Medulla oblongata (tissue), 1 donor: ENCODE measurements at regions not wholly inside any gene's neighbourhood (a gene's known extent, or its start where the extent isn't known, plus 50 kb on each side); places are given as distances from the start of the nearest gene placed in this dataset.

ENCODE experiments used
- DNase-seq: peaks from one replicate; pipeline ENCODE4 v3.0.0-alpha.2; 2015; ENCODE audit errors: extremely low spot score

GRCh38 chr6:147715035-147715434 is 206.5 kb downstream of the SAMD5 start:
- DNase-seq: peak; percentile 21

- DNase-seq: no peak
Measured at GRCh38 chr6:147716434-147716833, 207.9 kb downstream of the SAMD5 start.

GRCh38 chr6:147717991-147718390 is 209.5 kb downstream of the SAMD5 start:
- no peak for DNase-seq

- no peak for DNase-seq
Measured at GRCh38 chr6:147722158-147722557, 213.7 kb downstream of the SAMD5 start.

GRCh38 chr6:147724454-147724853 is 216.0 kb downstream of the SAMD5 start:
- DNase-seq: no peak

- no peak for DNase-seq
Measured at GRCh38 chr6:147726342-147726741, 217.9 kb downstream of the SAMD5 start.

GRCh38 chr6:147728903-147729302 is 220.4 kb downstream of the SAMD5 start:
- no peak for DNase-seq

DNA sequence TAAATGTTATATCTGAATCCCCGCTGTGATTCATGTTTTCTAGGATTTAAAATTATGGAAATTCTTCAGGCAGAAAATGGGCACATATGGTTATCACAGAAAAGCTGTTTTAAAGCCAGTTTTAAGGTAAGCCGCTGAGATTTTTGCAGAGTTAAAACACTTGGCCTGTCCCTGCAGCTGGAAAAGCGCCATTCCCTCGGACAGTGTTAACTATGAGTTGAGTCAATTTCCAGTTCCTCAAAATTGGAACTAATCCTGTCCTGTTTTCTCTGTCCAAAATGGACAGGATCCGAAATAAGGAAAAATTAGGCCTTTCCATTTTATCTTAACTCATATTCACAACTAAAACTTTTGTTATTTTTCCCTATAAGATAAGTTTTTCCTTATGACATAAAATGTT is 225.2 kb downstream of the SAMD5 start:
- DNase-seq: no peak

DNA sequence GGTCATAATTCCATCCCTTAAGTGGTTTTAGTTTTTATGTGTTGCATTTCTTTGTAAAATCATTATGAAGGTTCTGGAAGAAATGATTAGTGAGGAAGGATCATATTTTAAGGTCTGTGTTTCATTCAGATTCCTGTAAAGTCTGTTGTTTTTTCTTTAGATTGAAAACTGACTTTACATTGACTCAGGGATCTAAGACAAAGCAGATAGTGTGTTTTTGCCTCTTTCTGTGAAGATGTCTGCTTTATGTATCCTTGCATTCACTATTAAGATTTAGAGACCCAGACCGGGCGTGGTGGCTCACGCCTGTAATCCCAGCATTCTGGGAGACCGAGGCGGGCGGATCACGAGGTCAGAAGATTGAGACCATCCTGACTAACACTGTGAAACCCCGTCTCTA is 225.7 kb downstream of the SAMD5 start:
- DNase-seq: no peak

DNA sequence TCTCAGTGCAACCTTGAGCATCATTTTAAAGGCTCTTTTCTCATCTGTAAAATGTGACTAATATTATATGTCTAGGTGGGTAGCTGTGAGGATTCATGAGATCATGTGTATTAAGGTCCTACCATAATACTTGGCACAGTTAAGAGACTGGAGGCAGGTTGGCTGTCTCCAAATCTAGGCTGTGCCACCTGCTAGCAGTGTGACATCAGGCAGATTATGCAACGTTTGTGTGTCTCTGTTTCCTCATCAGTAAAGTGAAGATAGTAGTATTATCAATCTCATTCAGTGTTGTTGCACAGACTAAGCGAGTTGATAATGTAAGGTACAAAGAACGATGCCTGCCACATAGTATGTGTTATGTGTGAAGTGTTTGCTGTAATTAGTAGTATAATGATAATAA is 227.4 kb downstream of the SAMD5 start:
- no peak for DNase-seq

DNA sequence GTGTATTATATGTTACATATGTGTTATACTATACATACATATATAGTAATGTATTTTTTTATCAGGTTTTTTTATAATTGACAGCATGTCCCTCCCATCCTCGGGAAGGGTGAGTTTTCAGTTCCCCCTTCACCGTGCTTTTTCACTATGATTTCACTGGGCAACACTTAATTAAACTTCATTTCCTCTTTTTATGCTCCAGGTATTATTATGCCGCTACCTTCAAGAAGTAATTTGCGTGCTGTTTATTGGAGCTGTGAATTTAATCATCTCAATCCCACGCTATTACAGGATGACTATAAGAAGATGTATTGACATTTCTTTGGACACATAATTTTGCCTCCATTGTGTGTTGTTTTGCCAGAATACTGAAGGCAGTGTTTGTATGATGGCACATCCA is 228.6 kb downstream of the SAMD5 start:
- DNase-seq: no peak

DNA sequence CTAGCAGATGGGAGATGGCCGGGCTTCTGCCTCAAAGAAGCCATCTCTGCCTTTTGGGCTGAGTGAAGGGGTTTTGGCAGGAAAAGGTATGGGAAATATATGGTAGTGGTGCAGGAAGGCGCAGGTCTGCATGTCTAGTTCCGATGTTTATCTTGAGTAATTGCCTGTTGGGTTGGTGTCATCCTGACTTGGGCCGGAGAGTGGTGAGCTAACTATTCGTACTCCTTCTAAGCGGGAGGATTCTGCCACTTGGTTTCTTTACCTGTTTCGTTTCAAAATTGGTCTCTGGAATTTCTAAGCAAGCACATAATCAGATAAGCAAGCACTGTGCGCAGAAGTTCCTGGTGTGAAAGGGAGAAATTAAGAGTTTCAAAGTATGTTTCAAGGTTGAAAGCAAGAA is 229.6 kb downstream of the SAMD5 start:
- no peak for DNase-seq

DNA sequence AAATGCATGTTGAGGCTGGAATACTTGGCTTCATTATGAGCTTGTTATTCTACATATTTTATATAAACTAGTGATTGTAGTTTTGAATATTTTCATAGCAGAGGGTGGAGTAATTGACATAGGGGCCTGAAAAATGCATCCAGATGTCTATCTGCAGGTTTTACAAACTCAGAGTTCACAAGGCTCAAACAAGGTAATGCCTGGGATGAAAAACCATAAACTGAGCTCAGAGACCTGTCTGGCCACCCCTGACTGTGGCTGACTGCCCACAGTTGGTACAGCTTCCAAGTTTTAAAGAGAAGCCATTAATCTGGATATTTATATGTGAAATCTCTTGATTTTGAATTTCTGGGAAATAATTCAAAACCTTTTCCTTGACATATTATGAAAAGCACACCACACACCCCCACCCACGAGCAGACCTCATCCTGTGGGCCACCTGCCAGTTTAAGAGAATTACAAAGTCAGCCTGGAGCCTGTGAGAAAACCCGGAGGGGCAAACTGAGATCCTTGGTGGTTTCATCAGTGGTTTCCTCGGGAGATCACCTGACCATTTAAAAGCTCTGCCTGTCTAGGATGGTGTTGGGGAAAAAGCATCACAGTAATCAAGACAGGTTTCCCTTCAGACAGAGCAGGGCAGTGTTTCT is 230.1 kb downstream of the SAMD5 start:
- DNase-seq: no peak

DNA sequence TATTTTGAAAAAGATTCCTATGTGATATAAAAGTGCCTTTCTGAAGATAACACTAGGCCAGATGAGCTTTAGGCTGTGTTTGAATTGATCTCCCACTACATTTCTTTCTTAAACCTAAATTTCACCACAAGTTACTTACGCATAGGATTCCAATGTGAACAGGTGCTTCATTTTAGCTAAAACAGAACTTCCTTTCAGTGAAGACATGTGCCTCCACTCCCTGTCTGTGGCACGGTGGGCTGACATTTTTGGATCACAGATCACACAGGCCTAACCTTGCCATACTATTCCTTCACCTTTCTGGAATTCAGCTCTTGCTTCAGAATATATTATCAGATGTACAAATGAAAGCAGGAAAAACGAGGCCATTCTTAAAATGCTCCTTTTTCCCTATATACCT is 231.8 kb downstream of the SAMD5 start:
- no peak for DNase-seq

DNA sequence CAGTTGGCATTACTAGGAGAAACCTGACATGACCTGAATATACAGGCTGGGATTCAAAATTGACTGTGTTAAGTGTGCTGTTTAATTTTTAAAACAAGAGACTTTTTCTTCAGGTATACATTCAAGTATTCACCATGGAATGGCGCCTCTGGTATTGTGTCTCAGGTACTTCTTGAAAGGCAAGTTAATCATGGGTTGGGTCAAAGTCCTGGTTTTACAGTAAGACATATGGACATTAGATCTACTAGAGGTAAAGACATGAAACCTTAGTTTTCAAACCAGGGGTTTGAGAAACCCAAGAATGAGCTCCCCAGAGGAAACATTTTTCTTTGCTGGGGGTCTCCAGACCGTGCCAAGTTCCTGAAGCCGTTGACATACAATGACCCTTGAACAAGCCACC is 232.4 kb downstream of the SAMD5 start:
- no peak for DNase-seq

- DNase-seq: no peak
Measured at GRCh38 chr6:147741389-147741788, 232.9 kb downstream of the SAMD5 start.

DNA sequence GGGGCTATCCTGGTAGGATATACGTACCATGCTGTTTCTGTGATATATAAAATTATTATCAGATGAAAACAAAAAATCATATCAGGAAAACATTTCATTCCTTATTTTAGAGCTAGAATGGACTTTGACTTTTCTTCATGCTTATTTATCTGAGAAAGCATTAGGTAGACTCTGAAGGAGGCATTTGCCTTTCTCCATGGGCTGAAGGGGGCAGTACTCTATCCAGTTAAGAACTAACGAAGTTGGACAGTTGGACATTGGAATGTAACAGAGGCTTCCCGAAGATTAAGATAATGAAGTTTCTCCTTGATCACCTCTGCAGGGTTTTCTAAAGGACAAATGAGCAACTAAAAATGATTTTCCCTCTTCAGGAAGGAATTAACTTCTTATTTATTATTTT is 233.9 kb downstream of the SAMD5 start:
- DNase-seq: no peak

DNA sequence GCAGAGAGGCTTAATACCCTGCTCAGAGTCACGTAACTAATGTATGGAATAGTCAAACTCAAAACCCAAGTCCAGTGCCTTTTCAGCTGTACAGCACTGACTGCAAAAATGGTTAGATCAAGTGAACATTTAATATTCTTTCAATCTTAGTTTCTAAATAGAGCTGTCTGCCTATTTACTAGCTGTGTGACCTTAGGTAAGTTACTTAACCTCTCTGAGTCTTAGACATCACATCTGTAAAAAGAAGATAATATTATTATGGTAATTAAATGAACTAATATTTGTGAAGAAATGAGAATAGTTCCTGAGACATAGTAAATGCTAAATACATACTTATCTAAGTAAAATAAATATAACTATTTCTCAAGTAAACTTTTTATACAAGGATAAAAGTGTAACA is 235.5 kb downstream of the SAMD5 start:
- no peak for DNase-seq

DNA sequence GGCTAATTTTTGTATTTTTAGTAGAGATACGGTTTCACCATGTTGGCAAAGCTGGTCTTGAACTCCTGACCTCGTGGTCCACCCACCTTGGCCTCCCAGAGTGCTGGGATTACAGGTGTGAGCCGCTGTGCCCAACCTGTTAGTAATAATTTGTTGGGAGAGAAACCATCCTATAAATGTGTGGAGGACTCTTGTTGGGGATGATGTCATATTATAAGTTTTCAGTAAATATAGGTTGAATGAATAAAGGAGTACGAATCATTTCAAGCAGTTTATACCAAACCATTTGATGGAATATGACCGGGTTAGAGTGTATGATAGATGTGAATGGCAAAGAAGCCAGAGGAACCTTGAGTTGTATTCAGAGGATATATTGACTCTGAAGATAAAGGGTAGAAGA is 240.8 kb downstream of the SAMD5 start:
- DNase-seq: no peak

DNA sequence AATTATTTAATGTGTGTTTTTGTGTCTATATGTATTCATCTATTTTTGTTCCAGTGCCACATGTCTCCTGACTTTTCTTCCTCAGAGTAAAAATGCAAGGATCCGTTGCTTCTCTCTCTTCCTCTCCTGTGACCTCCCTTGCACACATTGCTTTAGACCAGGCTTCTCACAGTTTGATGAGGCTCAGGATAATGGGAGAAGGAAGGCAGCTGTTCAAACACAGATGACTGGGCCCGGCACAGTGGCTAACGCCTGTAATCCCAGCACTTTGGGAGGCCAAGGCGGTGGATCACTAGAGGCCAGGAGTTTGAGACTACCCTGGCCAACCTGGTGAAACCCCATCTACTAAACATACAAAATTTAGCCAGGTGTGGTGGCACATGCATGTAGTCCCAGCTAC is 241.9 kb downstream of the SAMD5 start:
- no peak for DNase-seq

DNA sequence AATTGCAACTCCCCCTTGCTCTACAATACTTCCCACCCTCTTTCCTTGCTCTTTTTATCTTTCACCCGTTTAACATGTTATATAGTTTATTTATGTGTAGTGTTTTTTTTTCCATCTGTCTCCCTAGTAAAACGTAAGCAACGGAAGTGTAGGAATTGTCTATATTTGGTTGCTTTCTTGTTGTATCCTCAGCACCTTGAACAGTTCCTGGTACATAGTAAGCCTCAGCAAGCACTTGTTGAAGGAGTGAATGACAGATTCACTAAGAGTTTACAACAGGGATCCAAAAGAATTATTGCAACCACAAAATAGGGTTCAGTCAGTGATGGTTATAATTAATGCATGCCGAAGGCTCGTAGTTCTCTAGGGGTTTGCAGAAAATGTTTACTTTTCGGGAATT is 242.7 kb downstream of the SAMD5 start:
- no peak for DNase-seq

GRCh38 chr6:147752689-147753403 is 244.4 kb downstream of the SAMD5 start:
- DNase-seq: no peak

DNA sequence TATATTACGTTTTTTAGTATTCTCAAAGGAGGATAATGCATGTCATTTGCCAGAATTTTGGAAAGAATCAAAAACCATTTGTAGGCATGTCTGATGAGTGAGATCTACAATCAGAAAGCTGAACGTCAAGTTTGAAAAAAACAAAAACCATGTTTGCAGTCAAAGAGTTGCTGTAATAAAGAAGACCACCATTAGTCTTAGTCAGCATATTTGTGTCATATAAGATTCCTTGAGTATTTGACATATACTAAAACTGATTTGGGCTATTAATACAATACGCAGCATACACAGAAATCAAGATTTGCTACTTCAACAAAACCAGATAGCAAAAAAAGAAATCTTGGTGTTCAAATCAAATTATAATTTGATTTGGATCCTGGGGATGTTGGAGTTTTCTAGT is 247.5 kb downstream of the SAMD5 start:
- no peak for DNase-seq

- no peak for DNase-seq
Measured at GRCh38 chr6:147756891-147757290, 248.4 kb downstream of the SAMD5 start.
